ENCODE measurements at regions not wholly inside any gene's neighbourhood (a gene's known extent, or its start where the extent isn't known, plus 50 kb on each side); places are given as distances from the start of the nearest gene placed in this dataset.
"Not testable (repeated sequence)": the region's sequence is repeated elsewhere in the genome, so short reads cannot be mapped to it uniquely, and the experiment has no call there.

DNA sequence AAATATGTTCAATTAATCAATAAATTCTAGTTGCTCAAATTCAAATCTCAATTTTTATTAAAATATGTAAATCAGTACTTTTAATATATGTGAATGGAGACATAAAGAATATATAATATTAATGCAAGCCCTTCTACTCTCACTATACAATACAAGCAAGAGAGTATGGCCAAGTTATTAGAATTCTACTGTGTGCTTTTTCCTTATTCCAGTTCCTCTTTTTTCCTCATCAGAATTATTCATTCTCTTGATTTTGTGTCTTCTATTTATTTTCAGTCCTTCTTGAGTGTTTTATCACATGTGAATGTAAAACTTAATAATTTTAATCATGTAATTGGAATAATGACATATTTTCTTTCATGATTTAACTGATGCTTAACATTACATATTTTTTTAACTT lies 276.8 kb downstream of the PCDH20 start:
- no peak for DNase-seq (ENCODE audit: low read depth in 3 of 3)

DNA sequence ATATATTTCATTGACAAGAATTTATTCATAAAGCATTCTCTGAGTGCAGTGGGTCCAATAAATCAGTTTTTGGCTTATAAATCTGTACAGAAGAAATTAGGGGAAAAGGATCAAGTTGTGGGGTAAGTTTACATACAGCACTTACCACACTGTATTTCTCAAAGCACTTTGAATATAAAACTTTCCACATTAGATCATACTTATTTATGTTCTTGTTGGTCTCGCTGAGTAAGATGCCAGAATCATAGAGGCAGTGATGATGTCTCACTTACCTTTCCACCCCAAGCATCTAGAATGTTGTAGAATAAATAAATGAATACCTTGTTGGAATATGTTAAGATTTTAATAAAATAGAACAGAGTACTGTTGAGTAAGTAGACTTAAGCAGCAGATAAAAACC lies 279.1 kb downstream of the PCDH20 start:
- DNase-seq (ENCODE audit: low read depth in 3 of 3) = no peak

DNA sequence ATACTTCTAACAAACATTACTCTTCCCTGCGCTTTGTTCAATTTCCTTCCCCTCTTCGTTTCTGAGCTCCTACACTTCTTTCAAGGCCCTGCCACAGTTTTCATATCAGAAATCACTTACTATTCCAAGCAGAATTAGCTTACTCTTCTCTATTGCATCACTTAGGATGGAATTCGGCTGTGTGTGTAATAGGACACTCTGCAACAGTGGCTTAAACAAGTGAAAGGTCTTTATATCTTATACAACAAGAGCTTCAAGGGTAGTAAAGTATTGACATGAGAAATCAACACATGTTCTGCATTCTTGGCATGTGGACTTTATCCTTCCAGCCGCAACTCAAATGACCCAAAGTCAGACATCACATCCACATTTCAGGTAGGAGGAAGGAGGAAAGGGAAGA lies 279.6 kb downstream of the PCDH20 start:
- no peak for DNase-seq (ENCODE audit: low read depth in 3 of 3)

DNA sequence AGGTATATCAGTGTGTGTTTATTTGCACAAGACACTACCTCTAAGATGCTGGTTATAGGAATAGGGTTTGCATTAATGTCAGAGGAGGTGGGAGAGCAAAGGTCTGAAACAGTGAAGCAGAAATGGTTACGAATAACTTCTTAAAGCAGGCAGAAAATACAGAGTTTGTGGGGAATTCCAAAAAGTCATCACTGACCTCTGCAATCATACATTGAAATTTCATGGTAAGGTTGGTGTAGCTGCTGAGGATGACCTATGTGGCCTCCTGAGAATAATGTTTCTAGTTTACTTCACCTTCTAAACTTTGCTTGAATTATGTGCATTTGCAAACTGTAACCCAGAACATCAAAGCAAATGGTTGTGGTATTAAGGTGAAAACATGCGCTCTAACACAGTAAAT lies 280.1 kb downstream of the PCDH20 start:
- DNase-seq (ENCODE audit: low read depth in 3 of 3) = no peak

DNA sequence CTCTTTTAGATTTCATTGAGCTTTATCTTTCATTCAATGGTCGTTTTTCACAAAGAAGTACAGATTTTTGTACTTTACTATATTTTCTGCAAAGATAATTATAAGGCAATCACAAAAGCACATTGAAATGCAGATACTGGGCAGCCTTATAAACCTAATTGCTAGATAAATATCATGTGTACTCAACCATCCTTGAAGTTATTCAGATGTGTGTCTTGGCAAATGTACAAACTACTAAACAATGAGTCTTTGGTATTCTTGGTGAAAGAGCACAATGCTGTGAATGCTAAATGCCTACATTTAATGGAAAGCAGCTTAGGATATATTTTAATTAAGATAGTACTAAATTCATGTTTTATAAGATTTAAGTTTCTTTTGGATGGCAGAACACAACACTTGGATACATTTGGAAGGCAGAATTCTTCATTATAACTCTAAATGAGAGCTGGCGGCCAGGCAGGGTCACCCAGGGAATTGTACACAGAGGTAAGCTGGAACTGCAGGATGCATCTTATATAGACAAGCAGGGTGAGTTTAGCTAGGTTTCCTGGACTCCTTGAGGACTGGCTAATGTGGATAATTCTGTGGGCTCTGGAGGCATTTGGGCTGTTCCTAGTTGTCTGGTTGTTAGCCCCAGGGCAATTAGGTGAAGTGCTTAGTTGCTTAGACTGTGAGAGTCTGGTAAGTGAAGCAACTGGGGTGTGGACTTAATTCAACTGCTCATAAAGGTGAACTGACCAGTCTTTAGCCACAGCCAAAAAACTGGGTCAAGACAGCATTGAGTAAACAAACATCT lies 286.6 kb downstream of the PCDH20 start:
- DNase-seq (ENCODE audit: low read depth in 3 of 3) = no peak

DNA sequence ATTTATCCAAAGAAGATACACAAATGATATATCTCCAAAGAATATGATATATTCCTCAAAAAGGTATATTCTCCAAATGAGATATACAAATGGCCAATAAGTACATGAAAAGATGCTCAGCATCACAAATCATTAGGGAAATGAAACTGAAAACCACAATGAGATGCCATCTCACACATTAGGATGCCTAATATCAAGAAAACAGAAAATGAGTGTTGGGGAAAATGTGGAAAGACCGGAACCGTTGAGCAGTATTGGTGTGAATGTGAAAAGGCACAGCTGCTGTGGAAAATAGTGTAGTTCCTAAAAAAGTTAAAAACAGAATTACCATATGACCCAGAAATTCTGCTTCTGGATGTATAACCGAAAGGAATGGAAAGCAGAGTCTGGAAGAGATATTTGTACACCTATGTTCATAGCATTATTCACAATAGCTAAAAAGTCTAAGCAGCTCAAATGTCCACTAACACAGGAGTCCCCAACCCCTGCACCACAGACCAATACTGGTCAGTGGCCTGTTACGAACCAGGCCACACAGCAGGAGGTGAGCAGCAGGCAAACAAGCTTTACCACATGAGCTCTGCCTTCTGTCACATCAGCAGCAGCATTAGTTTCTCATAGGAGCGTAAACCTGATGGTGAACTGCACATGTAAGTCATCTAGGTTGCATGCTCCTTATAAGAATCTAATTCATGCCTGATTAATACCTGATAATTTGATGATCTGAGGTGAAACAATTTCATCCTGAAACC lies 291.9 kb downstream of the PCDH20 start:
- no peak for DNase-seq (ENCODE audit: low read depth in 3 of 3)

DNA sequence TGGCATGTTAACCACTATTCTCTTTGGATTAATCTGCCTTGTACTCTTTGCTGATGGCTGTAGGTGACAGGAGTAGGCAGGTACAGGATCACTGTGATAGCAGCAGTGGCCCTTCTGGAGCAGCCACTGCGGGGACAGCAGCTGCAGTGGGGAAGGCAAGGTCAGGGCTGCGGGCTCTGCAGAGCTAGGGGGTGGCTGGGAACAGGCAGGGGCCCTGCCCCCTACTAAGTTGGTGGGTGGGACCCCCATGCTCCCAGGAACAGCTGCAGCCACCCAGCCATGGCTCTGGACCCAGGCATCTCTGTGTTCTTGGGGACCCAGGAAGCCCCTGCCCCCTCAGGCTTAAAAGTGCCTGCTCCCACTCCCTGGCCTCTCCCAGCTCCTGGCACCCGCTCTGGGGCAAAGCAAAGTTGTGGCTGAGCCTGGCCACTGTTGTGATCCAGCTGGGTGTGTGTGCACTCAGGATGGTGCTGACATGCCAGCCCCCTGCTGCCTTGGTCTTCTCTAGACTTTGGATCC lies 302.4 kb downstream of the PCDH20 start:
- no peak for DNase-seq (ENCODE audit: low read depth in 3 of 3)

DNA sequence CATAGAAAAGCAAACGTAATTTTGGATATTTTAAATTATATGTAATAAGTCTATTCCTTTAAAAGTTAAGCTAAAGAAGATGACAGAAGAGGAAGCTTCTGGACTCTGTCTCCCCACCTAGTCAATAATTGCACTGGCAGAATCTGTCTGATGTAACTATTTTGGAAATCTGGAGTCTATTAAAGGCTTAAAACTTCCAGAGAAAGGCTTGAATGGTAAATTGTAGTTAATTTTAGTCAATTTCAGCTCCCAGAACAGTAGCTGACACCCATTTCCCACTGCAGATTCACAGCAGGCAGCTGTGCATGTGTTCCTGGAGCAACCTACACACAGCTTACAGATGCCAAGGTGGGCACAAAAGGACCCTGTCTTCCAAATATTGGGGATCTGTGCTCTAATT lies 304.1 kb downstream of the PCDH20 start:
- DNase-seq (ENCODE audit: low read depth in 3 of 3) = no peak

DNA sequence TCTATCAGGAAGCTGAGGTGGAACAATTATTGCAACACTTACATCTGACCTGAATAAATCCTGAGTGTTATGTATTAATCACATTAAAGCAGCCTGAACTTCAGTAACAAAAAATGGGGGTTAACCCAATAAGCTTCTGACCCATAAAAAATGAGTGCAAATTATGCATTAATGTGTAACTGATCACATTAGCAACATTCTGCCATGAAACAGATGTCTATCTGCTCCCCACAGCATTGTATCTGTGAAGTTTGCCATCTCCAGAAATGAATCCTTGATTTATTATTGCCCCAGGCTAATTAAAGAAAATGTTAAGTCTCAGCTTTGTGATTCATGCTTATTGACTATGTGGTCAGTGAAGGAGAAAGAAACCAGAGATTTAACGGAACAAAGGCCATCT lies 304.9 kb downstream of the PCDH20 start:
- no peak for DNase-seq (ENCODE audit: low read depth in 3 of 3)

DNA sequence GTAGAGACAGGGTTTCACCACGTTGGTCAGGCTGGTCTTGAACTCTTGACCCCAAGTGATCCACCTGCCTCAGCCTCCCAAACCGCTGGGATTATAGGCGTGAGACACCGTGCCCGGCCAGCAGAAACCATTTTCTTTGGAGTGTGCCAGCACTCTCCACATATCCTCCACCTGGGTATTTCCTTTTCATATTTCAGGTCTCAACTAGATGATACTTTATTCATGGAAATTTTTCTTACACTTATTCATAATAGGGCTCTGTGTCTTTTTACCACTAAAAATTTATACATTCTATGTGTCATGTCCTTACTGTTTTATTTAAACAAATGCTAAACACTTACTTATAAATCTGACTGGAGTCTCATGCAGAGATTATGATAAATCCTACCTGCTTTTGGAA lies 305.9 kb downstream of the PCDH20 start:
- DNase-seq (ENCODE audit: low read depth in 3 of 3) = no peak

DNA sequence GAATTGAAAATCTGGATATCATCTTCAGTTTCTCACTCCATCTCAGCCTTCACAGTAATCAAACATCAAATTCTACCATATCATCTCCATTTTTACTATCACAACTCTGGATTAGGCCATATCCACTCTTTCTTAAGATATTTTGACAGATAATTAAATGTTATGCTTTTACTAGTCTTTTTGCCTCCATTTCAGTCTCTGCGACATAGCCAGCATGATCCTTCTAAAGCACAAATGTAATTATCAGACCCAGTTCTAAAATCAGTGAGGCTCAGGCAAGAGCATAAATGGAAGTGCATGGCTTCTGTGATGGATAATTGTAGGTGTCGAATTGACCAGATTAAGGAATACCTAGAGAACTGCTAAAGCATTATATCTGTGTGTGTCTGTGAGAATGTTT lies 307.7 kb downstream of the PCDH20 start:
- DNase-seq (ENCODE audit: low read depth in 3 of 3) = no peak

DNA sequence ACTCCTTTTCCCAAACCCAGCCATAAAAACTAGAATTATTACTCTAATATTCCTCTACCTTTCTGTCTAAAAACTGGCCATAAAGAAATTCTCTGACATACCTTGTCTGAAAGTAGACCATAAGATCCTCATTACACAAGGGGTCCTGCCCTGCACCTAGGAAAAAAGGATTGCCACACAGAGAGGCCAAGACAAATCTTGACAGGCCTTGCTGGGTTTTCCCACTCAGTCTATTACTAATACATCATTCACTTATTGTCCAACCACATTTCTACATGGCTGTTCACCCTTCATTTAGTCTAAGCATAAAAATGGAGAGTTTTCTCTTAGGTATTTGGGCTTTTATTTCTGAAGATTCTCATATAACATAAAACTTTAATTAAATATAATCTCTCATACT lies 319.8 kb downstream of the PCDH20 start:
- DNase-seq (ENCODE audit: low read depth in 3 of 3) = no peak

DNA sequence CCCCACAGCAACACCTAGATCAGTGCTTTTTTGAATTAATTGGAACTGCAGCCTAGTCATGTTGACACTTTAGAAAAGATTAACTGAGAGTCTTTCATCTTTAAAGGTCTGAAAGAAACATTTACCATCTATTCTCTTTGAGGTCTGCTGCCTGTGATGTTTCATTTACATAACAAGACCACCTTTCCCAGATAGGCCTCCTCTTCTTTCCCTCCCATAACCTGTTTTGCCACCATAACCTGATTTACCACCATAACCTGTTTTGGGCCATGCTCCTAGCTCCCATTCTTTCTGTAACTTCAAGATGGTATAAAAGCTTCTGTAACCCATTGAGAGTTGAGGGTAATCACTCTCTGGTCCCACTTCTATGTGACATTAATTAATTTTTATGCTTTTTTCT lies 320.8 kb downstream of the PCDH20 start:
- DNase-seq (ENCODE audit: low read depth in 3 of 3) = no peak

DNA sequence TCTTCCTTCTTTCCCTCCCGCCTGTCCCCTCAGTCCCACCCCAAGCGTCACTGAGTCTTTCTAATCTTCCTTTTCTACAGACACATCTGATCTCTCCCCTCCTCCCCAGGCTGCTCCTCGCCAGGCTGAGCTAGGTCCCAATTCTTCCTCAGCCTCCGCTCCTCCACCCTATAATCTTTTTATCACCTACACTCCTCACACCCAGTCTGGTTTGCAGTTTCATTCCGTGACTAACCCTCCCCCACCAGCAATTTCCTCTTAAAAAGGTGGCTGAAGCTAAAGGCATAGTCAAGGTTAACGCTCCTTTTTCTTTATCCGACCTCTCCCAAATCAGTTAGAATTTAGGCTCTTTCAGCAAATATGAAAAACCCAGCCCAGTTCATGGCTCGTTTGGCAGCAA lies 325.8 kb downstream of the PCDH20 start:
- DNase-seq (ENCODE audit: low read depth in 3 of 3) = not testable (repeated sequence)

DNA sequence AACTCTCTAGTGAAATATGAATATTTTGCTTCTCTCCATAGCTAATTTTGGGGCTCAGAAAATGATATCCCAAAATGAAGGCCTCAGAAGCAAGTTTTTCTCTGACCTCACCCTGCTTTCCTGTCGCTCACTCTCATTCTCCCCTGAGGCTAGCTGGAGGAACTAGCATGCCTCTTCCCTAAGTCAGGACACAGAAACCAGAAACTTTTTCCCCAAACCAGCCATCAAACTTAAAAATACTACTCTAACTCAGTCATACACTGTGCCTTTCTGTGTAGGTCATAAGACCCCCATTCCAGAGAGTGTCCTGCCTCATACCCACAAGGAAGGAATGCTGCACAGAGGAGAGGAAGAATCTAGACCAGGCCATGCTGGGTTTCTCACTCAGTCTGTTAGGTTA lies 329.6 kb downstream of the PCDH20 start:
- DNase-seq (ENCODE audit: low read depth in 3 of 3) = no peak

DNA sequence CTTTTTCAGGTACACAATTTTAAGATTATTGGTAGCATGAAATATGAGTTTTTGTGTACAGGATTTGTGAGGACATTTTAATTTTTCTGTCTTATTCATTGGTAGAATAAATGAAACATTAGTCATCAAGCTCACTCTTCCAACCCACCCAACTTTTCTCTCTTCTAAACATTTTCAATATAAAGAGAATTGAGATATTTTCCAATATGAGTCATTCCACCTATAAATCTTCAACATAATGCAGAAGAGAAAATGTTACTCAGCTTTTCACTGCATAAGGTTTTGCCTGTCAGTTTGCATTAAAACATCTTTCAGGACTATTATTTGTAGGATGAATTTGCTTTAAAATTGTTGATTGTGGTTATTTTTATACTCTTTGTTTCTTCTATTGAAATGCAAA lies 330.7 kb downstream of the PCDH20 start:
- DNase-seq (ENCODE audit: low read depth in 3 of 3) = no peak

DNA sequence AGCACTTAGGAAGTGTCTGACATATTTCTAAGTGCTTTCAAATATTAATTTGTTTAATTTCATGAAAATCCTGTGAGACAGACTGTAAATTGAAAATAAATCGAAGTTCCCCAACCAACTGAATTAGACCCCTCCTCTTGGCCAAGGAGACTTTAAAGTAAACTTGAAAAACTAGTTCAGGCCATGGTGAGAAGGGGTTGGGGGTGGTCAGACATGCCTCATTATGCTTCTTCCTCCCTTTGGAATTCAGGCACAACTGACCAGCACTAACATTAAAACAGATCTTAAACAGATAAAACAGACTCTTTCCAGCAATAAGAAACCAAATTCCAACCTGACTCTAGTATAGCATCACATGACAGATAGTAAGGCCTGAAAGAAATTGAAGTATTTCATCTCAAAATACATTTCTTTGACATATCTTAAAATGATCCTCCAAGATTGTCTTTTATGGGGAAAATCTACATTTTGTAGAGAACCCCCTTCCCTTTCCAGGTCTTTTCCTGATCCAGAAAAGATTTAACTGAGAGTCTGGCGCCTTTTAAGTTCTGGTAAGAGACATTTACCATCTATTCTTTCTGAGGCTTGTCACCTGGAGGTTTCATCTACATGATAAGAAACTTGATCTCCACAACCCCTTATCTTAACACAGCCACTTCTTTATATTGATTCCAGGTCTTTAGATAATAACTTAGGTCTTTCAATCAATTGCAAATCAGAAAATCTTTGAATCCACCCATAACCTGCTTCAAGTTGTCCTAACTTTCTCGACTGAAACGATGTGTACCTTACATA lies 336.5 kb downstream of the PCDH20 start:
- no peak for DNase-seq (ENCODE audit: low read depth in 3 of 3)

DNA sequence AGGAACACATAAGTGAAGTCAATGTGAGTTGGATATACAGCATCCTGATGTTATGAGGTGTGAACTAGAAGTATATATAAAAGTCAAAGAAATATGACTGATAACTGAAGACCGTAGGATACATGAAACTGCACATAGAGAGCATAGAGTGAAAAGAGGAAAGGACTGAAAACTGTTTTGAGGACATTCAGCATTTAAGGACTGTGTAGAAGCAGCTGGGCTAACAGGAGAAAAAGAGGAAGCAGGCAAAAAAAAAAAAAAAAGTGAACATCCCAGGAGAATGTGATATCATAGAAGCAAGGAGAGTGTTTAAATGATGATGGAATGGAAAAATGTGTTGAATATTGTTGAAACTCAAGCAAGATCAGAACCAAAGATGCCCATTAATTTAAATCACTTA lies 363.5 kb downstream of the PCDH20 start:
- no peak for DNase-seq (ENCODE audit: low read depth in 3 of 3)

DNA sequence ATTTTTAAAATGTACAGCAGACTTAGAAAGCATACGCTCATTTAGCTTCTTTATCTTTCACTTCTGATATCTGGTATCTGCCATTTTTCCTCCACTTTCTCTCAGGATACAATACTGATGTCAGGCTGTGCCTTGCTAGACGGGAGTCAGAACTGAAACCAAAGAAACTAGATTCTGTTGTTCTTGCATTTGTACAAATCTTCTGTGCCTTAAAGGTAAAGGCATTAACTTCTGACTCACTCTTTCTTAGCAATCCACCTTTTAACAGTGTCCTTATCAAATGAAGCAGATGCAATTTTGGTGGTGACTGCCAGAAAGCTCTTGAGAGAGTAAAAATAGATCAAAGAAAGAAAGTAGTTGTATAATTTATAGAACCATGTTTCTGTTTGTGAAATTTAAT lies 370.4 kb downstream of the PCDH20 start:
- DNase-seq (ENCODE audit: low read depth in 3 of 3) = no peak

DNA sequence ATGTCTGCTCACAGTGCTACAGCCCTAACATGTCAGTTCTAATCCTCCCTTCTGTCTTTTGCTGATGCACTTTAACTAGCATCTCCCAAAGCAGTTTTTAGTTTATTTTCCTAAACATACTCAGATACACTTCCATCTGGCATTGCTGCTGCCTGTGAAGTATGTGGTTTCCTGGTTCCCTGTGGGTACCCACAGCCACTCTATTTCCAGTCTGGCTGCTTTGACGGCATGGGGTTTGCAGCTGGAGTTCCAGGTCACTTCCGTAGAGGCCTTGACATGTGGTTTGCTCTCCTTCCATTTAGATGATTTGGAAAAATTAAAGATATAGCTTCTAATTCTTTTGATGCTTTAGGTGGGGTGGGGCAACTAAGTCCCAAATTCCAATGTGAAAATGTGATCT lies 375.5 kb downstream of the PCDH20 start:
- no peak for DNase-seq (ENCODE audit: low read depth in 3 of 3)

DNA sequence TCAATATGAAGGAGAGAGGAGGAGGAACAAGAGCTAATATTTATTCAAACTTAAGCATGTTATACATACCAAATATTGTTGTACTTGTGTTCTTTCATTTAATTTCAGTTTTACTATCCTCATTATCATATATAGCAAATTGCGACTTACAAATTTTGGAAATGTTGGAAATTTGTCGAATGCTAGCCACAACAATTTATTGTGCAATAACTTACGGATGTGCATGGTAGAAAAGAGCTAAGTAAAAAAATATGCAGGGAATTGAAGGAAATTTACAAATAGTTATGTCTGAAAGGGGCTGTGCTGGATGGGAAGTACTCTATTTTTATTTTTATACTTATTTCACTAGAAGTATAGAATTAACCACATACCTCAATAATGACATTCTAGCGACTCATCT lies 376.3 kb downstream of the PCDH20 start:
- no peak for DNase-seq (ENCODE audit: low read depth in 3 of 3)

DNA sequence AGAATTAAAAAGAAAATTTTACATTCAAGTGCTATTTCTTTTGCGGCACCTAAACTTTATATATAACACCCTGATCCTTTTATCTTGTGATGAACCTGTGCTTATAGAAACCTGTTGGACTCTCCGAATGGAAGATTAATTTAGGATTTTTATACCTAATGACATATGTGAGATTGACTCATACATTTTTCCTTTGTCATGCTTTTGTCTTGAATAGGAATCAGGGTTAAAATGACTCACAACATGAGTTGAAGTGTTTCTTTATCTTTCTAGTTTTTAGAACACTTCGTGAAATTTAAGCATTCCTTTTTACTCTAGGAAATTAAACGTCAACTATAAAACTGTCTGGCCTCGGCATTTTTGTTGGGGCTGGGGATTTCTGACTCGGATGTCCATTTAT lies 378.9 kb downstream of the PCDH20 start:
- no peak for DNase-seq (ENCODE audit: low read depth in 3 of 3)
